K562 (cell line): ENCODE measurements at regions not wholly inside any gene's neighbourhood (a gene's known extent, or its start where the extent isn't known, plus 50 kb on each side); places are given as distances from the start of the nearest gene placed in this dataset.

Experiments
- JUND ChIP-seq, 2 experiments: IDR thresholded peaks; 2 replicates in 1 of 2; 3 replicates in 1 of 2; pipeline ENCODE4 v1.6.1; 2011; ENCODE audit warnings: borderline replicate concordance in 2 of 2, low read depth in 2 of 2, low read length in 2 of 2, improper control_type of control experiment in 1 of 2, missing biosample characterization in 1 of 2, missing genetic modification characterization in 1 of 2, missing genetic modification reagents in 1 of 2
- ZNF239 ChIP-seq: fragments of 250-450 bp; sonication (Bioruptor Pico); IDR thresholded peaks from 2 replicates; pipeline ENCODE4 v1.4.0; 2020; ENCODE audit warnings: mild to moderate bottlenecking
- ZNF780A ChIP-seq: fragments of 250-450 bp; sonication (Bioruptor Pico); IDR thresholded peaks from 2 replicates; pipeline ENCODE4 v1.5.0; 2021; ENCODE audit warnings: mild to moderate bottlenecking
- TF ChIP-seq, protein P1 (sequence below), 3 experiments: IDR thresholded peaks in 2 of 3; conservative IDR thresholded peaks in 1 of 3; 2 replicates each; pipeline ENCODE4 v1.5.1; 2011 to 2012; ENCODE audit warnings: low read length in 3 of 3, mild to moderate bottlenecking in 3 of 3, control low read depth in 2 of 3, improper control_type of control experiment in 1 of 3, inconsistent platforms in 1 of 3, low read depth in 1 of 3, mixed read lengths in 1 of 3, moderate library complexity in 1 of 3; ENCODE audit not compliant: insufficient read depth in 2 of 3

DNA sequence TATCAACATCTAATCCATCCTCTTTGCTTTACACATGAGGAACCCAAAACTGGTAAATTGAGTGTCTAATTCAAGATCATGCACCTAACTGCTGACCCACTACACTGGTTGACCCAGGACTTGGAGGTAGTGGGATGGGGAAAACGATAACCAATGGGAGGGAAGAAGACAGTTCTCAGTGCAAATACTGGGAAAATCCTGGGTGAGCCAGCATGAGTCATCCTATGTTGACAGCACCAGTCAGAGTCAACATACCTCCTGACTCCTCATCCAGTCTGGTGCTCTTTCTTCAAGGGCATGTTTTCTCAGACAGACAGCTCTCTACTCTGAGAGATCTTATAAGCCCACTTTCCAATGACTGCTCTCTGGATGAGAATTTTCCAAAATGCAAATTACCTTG is 232.8 kb upstream of the PTGER4 start:
- TF ChIP-seq ZNF780A (CRISPR knock-in tag) = no peak
- TF ChIP-seq, protein P1, sequence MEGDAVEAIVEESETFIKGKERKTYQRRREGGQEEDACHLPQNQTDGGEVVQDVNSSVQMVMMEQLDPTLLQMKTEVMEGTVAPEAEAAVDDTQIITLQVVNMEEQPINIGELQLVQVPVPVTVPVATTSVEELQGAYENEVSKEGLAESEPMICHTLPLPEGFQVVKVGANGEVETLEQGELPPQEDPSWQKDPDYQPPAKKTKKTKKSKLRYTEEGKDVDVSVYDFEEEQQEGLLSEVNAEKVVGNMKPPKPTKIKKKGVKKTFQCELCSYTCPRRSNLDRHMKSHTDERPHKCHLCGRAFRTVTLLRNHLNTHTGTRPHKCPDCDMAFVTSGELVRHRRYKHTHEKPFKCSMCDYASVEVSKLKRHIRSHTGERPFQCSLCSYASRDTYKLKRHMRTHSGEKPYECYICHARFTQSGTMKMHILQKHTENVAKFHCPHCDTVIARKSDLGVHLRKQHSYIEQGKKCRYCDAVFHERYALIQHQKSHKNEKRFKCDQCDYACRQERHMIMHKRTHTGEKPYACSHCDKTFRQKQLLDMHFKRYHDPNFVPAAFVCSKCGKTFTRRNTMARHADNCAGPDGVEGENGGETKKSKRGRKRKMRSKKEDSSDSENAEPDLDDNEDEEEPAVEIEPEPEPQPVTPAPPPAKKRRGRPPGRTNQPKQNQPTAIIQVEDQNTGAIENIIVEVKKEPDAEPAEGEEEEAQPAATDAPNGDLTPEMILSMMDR (IDR thresholded peaks at IDR 0.05 in 2 of 3, conservative IDR thresholded peaks at IDR 0.05 in 1 of 3; ENCODE audit: insufficient read depth in 2 of 3, low read depth in 1 of 3, low read length in 3 of 3) = no peak
- TF ChIP-seq ZNF239 (CRISPR knock-in tag) = no peak
- TF ChIP-seq JUND (IDR thresholded peaks at IDR 0.05; ENCODE audit: borderline replicate concordance, low read depth, low read length) = peak; percentile 17; the same call in 1 of the 2 replicates
- peak; percentile 24; the same call in 1 of the 3 replicates for TF ChIP-seq JUND (tag; IDR thresholded peaks at IDR 0.05; ENCODE audit: borderline replicate concordance, low read depth, low read length)
